ENCODE measurements at regions not wholly inside any gene's neighbourhood (a gene's known extent, or its start where the extent isn't known, plus 50 kb on each side); places are given as distances from the start of the nearest gene placed in this dataset.

DNA sequence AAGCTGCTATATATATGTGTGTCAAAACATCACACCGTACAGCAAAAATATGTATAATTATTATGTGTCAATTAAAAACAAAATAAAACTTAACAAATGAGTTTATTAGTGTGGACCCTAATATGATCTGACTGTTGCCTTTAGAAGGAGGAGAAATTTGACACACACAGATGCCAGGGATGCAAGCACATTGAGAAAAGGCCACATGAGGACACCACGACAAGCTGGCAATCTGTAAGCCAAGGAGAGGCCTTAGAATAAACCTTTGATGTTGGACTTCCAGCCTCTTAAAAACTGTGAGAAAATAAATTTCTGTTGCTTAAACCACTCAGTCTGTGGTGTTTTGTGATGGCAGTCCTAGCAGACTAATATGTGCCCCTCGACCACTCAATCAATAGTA, 214.7 kb downstream of the KCNS3 start:
- no peak for TF ChIP-seq EZH2phosphoT487 (conservative IDR thresholded peaks at IDR 0.05; ENCODE audit: low read length)
- TF ChIP-seq, protein P1, sequence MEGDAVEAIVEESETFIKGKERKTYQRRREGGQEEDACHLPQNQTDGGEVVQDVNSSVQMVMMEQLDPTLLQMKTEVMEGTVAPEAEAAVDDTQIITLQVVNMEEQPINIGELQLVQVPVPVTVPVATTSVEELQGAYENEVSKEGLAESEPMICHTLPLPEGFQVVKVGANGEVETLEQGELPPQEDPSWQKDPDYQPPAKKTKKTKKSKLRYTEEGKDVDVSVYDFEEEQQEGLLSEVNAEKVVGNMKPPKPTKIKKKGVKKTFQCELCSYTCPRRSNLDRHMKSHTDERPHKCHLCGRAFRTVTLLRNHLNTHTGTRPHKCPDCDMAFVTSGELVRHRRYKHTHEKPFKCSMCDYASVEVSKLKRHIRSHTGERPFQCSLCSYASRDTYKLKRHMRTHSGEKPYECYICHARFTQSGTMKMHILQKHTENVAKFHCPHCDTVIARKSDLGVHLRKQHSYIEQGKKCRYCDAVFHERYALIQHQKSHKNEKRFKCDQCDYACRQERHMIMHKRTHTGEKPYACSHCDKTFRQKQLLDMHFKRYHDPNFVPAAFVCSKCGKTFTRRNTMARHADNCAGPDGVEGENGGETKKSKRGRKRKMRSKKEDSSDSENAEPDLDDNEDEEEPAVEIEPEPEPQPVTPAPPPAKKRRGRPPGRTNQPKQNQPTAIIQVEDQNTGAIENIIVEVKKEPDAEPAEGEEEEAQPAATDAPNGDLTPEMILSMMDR (IDR thresholded peaks at IDR 0.05; ENCODE audit: insufficient read depth, low read length, poor library complexity, severe bottlenecking): no peak
